ENCODE measurements at regions not wholly inside any gene's neighbourhood (a gene's known extent, or its start where the extent isn't known, plus 50 kb on each side); places are given as distances from the start of the nearest gene placed in this dataset.

GRCh38 chr10:91156196-91156595 lies 64.3 kb upstream of the PCGF5 start:
- TF ChIP-seq GATA3 (IDR thresholded peaks at IDR 0.05; ENCODE audit: low read depth, low read length) (0 out of 2 replicates have a peak, but pooled peaks have one; percentile 13), GATA2 (IDR thresholded peaks at IDR 0.05; ENCODE audit: low read depth, low read length) (no peak)
